Fibroblast of skin of left quadriceps (primary cell): ENCODE measurements at regions not wholly inside any gene's neighbourhood (a gene's known extent, or its start where the extent isn't known, plus 50 kb on each side); places are given as distances from the start of the nearest gene placed in this dataset.
A peak's percentile ranks its signal among the peaks of the same experiment; 100 is the strongest.

Source experiments
- DNase-seq, 2 experiments: peaks; one replicate each; pipeline ENCODE4 v3.0.0-alpha.2; 2013; ENCODE audit warnings: low read depth in 2 of 2

DNA sequence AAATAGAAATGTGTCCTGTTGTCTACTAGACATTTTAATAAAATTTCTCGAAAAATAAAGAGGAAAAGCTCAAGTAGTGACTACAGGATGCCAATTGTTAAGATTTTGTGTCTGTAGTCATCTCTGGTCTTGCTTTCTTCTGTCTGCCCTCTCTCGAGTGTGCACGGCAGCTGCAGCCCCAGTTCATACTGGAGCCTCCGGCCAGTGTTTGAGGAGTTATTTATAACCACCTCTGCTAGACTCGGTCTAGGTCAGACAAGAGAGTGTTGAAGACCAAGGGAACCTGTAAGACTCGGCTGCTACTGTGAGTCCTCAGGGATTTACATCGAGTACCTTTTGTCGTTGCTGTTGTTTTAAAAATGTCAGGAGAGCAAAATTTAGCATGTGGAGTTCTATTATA is 810.1 kb upstream of the POU3F3 start:
- no peak for DNase-seq

DNA sequence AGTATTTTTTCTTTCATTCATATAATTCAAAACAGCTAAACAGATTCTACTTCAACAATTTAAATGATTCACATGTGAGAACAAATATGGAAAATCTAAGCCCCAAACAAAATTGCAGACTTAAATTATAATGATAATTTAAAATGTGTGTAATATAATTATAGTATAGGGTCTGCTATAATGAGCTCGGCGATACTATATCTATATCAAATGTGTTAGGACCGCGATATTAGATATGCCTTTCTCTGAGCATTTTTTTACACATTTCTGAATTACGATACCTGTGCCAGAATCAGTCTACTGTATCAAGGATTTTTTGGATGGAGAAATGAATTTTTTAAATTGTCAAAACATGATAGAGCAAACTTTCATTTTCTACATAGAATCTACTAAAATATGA is 808.8 kb upstream of the POU3F3 start:
- no peak for DNase-seq

DNA sequence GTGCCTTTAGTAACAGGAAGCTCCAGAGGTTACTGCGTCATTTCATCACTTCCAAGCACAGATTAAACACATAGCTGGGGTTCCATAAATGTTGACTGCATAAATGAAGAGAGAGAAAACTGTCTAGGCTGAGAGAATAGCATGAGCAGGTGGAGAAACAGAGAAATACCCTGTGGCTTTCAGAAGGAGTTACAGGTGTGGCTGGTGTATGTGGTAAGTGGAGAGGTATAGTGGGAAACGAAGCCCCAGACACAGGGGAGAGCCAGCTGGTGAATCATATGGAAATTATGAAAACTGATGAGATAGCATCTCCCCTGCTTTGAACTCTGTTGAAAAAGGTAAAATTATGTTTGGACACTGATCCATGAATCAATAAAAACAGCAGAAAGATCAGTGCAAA is 807.4 kb upstream of the POU3F3 start:
- no peak for DNase-seq

DNA sequence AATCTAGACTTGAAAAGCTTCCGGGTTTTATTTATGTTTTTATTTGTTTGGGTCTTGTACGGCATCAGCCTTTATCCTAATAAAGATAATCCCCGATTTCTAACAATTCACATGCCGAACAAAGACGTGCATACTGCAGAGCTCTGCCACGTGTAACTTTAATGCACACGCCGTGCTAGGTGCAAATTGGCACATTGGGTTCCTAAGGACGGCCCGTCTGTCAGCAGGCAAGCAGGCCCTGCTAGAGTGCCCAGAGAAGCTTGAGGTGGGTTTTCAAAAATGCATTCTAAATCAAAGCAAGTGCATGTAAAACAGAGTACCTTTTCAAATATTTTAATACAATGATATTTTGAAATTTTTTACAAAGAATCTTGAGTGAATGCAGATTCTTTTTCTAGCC is 806.4 kb upstream of the POU3F3 start:
- no peak for DNase-seq

DNA sequence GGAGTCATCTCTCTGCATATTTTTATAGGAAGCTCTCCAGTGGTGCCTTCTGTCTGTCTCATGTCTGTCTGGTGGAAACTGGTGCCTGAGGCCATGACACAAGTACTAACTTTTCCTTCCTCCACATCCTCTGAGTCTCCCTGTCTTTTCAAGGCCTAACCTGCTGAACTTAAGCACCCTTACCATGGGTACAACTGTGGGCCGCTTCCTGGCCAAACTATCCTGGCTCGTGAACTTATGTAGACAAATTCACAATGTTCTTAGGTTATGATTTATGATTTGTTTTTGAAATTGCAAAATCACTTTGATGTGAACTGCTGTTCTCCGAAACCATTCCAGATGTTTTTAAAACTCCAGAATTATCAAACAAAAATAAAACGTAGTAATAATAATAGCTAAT is 804.5 kb upstream of the POU3F3 start:
- no peak for DNase-seq

DNA sequence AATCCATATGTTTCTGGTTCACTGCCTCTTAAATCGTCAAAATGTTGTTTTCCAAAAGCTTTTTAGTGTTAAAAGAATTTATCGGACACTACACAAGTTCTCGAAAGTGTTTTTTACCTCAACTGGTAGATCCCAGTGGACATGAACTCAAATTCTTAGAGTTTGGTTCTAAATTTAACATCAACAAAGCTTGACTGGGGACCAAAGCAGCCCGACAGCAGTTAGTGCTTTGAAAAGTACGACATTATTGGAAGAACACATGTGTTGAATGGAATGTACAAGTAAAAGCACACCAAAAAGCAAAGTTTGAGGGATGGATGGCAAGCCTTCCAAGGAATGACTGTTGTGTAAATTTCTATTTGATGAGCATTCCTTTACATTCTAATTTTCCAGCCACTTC is 803.9 kb upstream of the POU3F3 start:
- no peak for DNase-seq

DNA sequence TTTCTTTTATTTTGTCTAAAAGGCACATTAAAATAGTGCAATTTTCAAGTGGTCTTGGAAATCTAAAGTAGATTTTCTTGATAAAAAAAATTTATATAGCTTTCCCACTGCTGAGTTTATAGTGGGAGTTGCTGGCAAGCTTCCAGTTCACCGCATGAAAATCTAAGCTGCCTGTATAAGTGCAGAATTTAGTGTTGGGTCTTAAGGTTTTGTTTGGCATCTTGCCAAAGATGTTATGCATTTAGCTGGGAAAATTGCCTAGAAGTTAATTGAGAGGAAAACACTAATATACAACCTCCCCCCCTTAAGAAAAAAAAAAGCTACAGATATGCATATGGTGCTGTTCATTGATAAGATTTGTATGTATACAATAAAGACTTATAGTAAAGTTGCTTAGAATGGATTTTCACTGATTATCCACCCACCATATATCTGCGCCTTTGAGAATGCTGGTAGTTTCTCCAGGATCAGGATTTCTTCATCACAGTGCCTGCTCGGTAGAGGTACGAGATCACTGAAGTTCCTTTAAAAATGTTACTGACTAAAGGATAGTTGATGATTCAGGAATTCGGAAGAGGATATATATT is 803.2 kb upstream of the POU3F3 start:
- no peak for DNase-seq

DNA sequence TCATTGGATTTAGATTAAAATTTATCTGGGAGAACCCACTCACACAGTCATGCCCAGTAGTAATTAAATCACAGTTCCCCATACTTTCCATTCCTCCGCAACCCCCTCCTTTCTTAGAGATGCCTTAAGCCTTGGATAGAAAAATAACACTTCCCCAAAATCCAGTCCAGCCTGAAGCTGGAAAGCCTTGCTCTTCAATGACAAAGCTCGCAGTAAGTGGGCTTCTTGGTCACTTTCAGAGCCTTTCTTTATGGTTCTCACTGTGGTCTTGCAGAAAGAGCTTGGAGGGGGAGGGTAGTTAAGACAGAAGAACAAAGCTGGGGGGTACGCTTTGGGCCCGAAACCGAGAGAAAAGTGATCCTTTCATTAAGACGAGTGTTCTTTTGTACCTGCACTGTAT is 802.1 kb upstream of the POU3F3 start:
- no peak for DNase-seq

DNA sequence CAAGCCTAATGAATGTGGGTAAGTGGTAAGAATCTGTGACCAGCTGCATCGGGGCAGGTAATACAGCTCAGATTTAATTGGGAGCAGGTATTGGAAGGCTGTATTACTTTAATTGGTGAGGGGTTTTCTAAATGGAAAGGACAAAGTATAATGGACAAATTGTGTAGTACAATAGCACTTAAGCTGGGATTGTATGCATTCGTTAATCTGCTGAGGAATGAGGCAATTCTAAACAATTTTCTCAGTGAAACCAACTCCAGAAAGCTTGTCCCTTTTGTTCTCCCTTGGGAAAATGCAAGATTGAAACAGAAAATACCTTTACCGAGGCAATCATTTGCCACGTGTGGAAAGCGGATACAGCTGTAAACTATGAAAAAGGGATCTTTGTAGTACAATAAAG is 801.6 kb upstream of the POU3F3 start:
- no peak for DNase-seq

DNA sequence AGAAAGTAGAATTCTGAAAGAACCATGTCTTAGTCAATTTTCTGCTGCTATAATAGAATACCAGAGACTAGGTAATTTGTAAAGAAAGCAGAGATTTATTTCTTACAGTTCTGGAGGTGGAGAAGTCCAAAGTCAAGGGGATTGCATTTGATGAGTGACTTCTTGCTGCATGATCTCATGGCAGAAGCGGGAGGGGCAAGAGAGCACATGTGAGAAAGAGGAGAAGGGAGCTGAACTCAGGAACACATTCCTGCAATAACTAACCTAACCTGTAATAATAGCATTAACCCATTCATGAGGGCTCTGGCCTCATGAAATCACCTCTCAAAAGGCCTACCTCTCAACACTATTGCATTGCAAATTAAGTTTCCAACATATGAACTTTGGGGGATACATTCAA is 797.5 kb upstream of the POU3F3 start:
- DNase-seq, result no peak

DNA sequence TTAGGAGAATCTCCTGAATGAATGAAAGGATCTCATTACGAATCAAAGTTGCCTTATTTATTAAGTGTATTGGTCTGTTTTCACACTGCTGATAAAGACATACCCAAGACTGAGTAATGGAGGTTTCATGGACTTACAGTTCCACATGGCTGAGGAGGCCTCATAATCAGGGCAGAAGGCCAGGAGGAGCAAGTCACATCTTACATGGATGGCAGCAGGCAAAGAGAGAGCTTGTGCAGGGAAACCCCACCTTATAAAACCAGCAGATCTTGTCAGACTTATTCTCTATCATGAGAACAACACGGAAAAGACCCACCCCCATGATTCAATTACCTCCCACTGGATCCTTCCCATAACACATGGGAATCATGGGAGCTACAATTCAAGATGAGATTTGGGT is 785.2 kb upstream of the POU3F3 start:
- DNase-seq, result no peak

DNA sequence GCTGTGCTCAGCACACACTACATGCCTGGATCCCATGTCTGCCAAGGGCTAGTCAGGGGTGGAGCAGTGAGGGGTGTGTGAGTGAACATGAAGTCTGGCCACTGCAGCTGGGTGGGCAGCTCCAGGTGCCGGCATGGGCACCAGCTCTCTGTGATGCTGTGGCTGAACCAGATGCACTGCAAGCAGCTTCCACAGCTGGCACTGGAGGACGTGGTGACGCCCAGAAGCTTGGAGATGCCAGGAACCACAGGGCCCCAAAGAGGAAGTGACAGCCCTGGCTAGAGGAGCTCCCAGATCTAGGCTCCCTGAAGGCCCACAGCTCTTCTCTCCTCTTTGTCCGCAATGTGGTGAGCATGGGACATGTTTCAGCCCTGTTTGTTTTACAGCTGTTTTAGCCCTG is 776.3 kb upstream of the POU3F3 start:
- no peak for DNase-seq

DNA sequence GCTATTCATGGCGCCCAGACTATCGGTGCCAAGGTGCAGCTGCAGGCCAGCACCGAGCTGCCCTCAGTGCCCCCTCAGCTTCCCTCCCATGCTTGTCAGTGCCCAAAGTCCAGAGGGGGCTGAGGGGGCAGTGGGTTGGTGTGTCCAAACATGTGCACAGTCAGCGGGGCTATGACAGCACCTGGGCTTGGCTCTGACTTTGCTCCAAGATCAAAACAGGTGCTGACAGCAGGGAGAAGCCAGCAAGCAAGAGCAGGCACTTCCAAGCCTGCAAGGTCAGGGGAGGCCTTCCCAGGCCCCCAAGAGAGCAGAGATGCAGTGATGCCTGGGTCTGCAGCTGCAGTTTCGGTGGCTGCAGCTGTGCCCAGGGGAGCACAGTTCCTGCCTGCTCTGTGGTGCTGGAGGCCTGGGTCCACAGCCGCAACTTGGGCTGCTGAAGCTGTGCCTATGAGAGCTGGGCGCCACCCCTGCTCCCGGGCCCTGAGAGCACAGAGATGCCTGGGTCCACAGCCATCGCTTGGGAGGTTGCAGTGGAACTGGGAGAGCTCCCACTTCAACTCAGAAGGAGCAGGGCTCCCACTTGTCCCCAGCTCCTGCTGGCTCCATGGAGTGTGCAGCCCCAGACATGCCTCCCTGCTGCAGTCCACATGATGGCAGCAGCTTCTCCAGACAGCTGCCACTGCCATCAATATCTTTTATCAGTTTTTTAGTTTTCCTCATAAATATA is 775.3 kb upstream of the POU3F3 start:
- no peak for DNase-seq

DNA sequence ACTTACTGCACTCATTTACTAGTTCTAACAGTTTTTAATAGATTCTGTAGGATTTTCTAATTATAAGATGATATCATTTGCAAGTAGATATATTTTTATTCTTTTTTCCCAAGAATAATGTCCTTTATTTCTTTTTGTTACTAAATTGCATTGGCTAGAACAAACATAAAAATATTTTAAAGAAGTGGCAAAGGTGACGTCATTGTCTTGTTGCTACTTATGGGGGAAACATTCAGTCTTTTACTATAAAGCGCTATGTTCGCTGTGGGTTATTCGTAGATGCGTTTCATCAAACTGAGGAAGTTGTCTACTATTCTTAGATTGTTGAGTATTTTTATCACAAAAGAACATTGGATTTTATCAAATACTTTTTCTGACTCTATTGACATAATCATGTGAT is 765.2 kb upstream of the POU3F3 start:
- no peak for DNase-seq

DNA sequence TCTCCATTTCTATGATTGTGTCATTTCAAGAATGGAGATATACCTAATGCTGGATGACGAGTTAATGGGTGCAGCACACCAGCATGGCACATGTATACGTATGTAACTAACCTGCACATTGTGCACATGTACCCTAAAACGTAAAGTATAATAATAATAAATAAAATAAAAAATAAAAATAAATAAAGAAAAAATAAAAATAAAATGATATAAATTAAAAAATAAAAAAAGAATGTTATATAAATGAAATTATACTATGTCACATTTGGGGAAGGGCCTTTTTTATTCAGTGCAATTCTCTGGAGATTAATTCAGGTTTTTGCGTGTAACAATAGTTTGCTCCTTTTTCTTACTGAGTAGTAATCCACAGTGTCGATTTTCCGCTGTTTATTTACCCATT is 763.5 kb upstream of the POU3F3 start:
- DNase-seq, result no peak

DNA sequence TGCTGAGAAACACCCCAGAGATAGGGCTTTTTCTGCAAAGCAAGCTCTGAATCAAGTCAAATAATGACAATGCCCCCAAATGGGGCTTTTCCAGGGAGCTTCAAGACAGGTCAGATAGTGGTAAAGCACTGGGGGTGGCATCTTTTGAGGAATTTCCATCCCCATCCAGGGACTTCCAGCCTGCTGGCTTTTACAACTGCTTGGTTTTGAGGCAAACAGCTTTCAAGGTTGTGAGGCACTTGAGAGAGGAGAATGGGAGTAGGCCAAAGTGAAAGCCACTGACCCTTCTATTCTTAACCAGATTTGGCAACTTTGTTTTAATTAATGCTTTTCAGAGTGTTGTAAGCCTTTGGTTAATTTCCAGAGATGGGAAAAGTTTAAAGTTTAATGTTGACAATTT is 762.0 kb upstream of the POU3F3 start:
- no peak for DNase-seq

DNA sequence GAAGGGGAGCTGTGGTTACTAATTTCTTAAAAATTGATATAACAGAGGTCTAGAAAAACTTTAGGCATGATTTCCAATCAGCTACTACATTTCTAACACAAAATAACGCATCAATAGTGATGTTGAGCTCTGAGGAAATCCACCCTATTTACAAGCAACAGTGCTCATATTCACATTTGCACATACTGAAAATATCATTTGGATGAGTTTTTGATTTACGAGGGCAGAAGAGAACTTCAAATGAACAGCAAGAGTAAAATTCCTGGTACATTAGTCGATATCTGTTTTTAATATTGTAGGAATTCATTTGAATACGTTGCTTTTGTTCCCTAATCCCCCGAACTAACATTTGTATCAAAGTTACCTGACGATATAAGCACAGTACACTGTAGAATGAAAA is 761.0 kb upstream of the POU3F3 start:
- DNase-seq, result peak; percentile 17 to 19

DNA sequence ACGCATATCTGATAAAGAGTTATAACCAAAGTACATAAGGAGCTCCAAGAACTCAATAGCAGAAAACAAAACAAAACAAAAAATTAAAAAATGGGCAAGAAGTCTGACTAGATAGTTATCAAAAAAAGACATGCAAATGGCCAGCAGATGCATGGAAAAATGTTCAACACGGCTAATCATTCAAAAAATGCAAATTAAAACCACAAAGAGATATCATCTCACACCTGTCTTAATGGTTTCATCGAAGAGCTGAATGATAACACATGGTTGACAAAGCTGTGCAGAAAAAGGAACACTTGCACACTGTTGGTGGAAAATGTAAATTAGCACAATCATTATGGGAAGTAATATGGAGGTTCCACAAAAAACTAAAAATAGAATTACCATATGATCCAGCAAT is 751.3 kb upstream of the POU3F3 start:
- DNase-seq, result no peak

DNA sequence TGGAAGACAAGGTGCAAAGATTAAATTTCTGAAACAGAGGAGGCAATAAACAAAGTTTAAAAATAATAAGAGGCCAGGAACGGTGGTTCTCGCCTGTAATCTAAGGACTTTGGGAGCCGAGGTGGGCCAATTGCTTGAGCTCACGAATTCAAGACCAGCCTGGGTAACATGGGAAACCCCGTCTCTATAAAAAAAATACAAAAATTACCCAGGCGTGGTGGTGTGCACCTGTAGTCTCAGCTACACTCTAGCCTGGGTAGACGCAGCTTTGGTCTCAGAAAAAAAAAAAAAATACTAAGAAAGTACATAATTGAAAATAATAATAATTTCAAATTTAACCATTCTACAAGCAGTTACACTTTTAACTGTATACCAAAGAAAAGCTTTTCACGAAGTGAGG is 744.6 kb upstream of the POU3F3 start:
- no peak for DNase-seq

DNA sequence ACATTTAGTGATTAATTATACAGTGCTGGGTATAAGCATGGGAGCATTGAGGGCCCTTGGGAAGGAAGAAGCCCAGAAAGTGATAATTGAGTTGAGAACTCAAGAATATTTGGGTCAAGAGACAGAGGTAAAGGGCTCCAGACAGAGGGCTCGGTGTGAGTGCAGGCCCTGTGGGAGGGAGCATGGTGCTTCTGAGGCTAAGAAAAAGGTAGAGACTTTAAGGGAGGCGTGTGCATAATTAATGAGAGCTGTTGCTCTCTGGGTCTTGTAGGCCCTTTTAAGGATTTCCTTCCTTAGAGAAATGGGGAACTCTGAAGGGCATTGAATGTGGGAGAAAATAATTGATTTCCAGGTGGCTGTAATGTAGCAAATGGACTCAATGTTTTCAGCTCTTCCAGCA is 735.0 kb upstream of the POU3F3 start:
- DNase-seq, result no peak

DNA sequence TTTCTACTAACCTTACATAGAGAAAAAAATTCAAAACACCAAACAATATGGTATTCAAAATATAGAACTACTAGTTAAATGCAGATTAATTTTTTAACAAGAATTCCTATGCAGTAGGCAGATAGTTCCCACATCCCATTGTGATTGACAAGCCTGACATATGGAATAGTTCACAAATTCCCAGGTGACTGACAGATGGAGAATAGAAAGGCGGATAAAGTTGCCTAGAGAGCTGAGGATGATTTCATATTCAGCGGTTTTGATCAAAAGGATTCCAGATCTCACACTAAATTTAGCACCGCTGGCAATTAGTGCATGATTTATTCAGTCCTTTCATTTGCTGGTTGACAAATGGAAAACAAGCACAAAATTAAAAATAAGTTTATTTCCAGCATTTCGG is 733.7 kb upstream of the POU3F3 start:
- DNase-seq, result no peak

DNA sequence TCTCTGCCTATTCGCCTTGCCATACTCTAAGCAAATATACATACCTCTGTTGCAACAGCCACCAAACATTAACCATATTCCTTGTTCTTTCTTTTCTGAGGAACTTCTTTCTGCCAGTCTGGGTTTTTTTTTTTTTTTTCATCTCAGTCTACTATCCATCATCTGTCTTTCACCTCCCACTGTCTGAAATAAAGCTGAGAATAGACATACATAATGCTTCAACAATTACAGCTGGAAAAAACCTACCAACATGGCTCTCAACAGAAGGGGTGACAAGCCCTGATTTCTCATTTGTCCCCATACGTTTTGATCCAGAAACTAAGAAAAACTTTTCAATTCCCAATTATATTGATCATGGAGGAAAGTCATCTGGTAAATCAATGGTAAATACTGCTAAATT is 728.8 kb upstream of the POU3F3 start:
- DNase-seq, result no peak

DNA sequence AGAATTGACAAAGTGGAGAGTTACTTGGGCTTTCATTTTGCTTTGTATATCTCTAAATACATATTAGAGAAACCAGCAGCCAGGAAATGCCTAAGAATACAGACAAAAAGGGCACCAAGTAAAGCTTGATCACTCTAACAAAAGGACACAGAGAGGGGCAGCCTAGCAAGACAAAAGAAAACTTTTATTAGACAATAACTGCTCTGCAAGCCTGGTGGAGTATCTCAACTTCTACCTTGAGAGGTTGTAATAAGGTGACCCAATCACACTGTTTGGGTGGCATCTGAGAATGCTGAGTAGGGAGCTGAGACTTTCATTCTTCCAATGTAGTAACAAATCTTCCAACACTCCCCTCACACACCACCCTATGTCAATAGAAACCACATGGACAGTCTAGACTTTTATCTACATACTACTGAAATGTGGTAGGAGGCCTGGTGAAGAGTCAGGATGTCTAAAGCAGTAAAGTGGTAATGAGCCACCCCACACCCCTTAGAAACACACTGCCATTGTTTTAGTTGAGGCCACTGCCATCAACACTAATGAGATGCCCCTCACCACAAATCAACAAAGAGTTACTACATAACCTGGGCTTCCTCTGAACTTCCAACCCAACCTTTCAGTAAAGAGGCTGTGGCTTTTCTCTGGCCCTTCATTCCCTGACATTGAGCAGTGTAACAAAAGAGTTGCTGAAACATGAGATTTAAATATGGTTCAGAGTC is 726.7 kb upstream of the POU3F3 start:
- no peak for DNase-seq
